IPS-15b (cell line): ENCODE measurements at regions not wholly inside any gene's neighbourhood (a gene's known extent, or its start where the extent isn't known, plus 50 kb on each side); places are given as distances from the start of the nearest gene placed in this dataset.

Source experiments
- H3K27me3 ChIP-seq: one replicate; pipeline ENCODE4 v1.6.1; 2013; ENCODE audit warnings: low read length; ENCODE audit not compliant: control insufficient read depth, insufficient read depth
- H3K36me3 ChIP-seq: one replicate; pipeline ENCODE4 v1.6.1; 2013; ENCODE audit warnings: low read length; ENCODE audit not compliant: control insufficient read depth, insufficient read depth
- H3K4me1 ChIP-seq: one replicate; pipeline ENCODE4 v1.6.1; 2013; ENCODE audit warnings: mild to moderate bottlenecking, low read length; ENCODE audit not compliant: control insufficient read depth, insufficient read depth
- H3K4me3 ChIP-seq: one replicate; pipeline ENCODE4 v1.5.1; 2013; ENCODE audit warnings: low read depth, low read length
- H3K9ac ChIP-seq: one replicate; pipeline ENCODE4 v1.6.1; 2013; ENCODE audit warnings: low read depth, mild to moderate bottlenecking, low read length
- H3K9me3 ChIP-seq: one replicate; pipeline ENCODE4 v1.6.1; 2013; ENCODE audit warnings: mild to moderate bottlenecking, low read length; ENCODE audit not compliant: control insufficient read depth, insufficient read depth

DNA sequence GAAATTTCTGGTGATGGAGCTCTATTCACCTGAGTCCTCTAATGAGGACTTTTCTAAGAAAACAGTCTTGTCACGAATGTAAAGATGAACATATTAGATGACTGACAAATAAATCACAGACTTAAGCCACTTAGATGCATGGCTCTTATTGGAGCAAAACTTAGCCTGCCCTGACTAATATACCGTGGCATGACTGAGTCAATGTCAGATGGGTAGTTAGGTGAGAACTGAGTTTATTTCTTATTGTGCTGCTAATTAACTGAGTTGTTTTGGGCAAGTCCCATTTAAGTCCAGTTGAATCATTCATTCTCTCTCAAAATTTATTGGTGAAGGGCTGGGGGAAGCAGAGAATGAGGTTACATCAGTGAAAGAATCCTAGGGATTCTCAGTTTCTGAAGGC, 459.8 kb downstream of the MCTP2 start:
- Histone ChIP-seq H3K4me1 (no peaks in the 10 kb centered on the region), H3K27me3 (no peaks in the 10 kb centered on the region), H3K4me3 (no peak overlapping the region), H3K36me3 (no peaks in the 10 kb centered on the region), H3K9me3 (no peaks in the 10 kb centered on the region), H3K9ac (no peak overlapping the region)

GRCh38 chr15:94692710-94693109, 461.3 kb downstream of the MCTP2 start:
- no peaks in the 10 kb centered on the region for H3K9me3 ChIP-seq
- no peak overlapping the region for H3K9ac ChIP-seq
- no peaks in the 10 kb centered on the region for H3K4me1 ChIP-seq
- no peak overlapping the region for H3K4me3 ChIP-seq
- H3K36me3 ChIP-seq: no peaks in the 10 kb centered on the region
- no peaks in the 10 kb centered on the region for H3K27me3 ChIP-seq

- no peaks in the 10 kb centered on the region for H3K9me3 ChIP-seq
- H3K4me1 ChIP-seq: no peaks in the 10 kb centered on the region
- no peak overlapping the region for H3K4me3 ChIP-seq
- no peaks in the 10 kb centered on the region for H3K27me3 ChIP-seq
- H3K36me3 ChIP-seq: no peaks in the 10 kb centered on the region
- no peak overlapping the region for H3K9ac ChIP-seq
These were observed 468.9 kb downstream of the MCTP2 start for GRCh38 chr15:94700211-94700610.

DNA sequence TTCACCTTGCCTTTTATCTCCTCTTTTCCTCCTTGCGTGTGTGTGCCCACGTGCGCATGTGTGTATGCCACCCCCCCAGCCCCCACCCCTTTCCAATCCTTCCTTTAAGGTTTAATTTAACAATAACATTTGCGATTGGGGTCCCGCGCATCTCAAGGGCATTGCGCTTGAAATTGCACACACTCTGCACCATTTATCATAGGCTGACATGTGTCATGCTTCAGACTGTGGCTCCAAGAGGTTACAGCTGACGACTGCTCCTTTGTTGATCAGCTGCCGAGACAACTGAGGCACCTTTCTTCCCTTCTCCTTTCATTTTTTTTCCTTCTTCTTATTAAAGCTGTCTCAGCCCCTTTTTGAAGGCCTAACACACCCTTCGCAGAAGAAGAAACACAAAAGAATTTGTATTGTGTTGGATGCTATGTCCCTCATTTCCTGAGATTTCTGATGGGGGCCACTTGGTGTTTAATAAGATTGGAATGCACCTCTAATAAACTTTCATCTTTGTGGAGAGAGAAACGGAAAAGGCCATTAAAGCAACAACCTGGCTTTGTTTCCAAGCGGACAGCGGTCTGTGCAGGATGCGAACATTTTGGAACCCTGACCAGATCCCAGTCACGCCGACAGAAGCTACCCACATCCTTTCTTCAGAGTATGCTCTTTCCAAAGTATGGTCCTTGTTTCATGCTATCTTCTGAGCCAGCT, 470.1 kb downstream of the MCTP2 start:
- Histone ChIP-seq H3K4me1 (no peaks in the 10 kb centered on the region), H3K9me3 (no peaks in the 10 kb centered on the region), H3K4me3 (no peak overlapping the region), H3K36me3 (no peaks in the 10 kb centered on the region), H3K27me3 (no peaks in the 10 kb centered on the region), H3K9ac (no peak overlapping the region)

- Histone ChIP-seq H3K4me3 (no peak overlapping the region), H3K4me1 (no peaks in the 10 kb centered on the region), H3K27me3 (no peaks in the 10 kb centered on the region), H3K9ac (no peak overlapping the region), H3K9me3 (no peaks in the 10 kb centered on the region), H3K36me3 (no peaks in the 10 kb centered on the region)
These were observed 472.2 kb downstream of the MCTP2 start for GRCh38 chr15:94703596-94703995.

- Histone ChIP-seq H3K9me3 (no peaks in the 10 kb centered on the region), H3K4me3 (no peak overlapping the region), H3K9ac (no peak overlapping the region), H3K4me1 (no peaks in the 10 kb centered on the region), H3K27me3 (no peaks in the 10 kb centered on the region), H3K36me3 (no peaks in the 10 kb centered on the region)
These were observed 473.1 kb downstream of the MCTP2 start for GRCh38 chr15:94704421-94704820.

DNA sequence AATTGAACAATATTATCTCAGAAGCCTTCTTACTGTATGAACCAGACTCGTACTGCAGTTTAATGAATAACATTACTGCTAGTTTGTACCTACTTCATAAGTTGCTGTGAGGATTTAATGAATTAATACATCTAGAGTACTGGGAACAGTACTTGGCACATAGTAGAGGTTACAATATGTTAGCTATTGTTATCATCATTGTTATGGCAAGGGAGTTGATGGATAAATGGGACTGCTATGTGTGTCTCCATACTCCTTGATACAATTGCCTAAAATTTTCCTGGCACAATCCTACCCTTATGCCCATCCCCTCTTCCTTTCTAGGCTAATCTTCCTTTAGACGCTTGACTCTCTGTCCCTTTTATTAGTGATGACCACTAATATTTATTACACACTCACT, 473.6 kb downstream of the MCTP2 start:
- no peaks in the 10 kb centered on the region for H3K9me3 ChIP-seq
- H3K4me1 ChIP-seq: no peaks in the 10 kb centered on the region
- no peak overlapping the region for H3K9ac ChIP-seq
- no peaks in the 10 kb centered on the region for H3K27me3 ChIP-seq
- no peak overlapping the region for H3K4me3 ChIP-seq
- no peaks in the 10 kb centered on the region for H3K36me3 ChIP-seq

GRCh38 chr15:94709319-94709718, 478.0 kb downstream of the MCTP2 start:
- no peak overlapping the region for H3K9ac ChIP-seq
- no peaks in the 10 kb centered on the region for H3K27me3 ChIP-seq
- no peaks in the 10 kb centered on the region for H3K9me3 ChIP-seq
- no peaks in the 10 kb centered on the region for H3K4me1 ChIP-seq
- no peaks in the 10 kb centered on the region for H3K36me3 ChIP-seq
- no peak overlapping the region for H3K4me3 ChIP-seq

DNA sequence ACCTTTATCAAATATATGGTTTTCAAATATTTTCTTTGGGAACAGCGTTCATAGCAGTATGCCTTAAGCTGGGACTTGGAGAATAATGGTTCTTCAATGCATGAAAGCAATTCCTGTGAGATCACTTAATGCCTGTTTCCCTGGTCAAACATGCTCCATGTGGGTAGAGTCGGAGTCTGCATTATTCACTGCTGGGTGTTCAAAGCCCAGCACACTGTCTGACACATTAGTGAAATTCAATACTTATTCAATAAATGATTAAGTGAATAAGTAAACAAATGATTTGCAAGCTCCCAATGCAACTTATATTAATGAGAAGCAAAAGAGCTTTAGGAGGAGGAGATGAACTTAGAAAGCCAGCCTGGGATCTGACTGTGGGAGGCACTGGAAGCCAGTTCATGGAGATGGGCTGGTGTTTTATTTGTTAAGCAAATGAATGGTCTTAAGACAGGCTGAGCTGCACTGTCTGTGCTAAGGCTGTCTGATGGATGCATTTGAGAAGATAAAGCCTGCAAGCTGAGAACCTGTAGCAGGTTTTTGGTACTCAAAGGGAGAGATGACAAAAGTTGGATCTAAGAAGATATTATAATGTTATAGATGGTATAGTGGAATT, 490.8 kb downstream of the MCTP2 start:
- H3K4me3 ChIP-seq: no peak overlapping the region
- no peaks in the 10 kb centered on the region for H3K9me3 ChIP-seq
- no peaks in the 10 kb centered on the region for H3K27me3 ChIP-seq
- H3K9ac ChIP-seq: no peak overlapping the region
- no peaks in the 10 kb centered on the region for H3K36me3 ChIP-seq
- H3K4me1 ChIP-seq: peaks cover 4% of the 10 kb centered on the region

GRCh38 chr15:94723801-94724200, 492.4 kb downstream of the MCTP2 start:
- Histone ChIP-seq H3K4me1 (peaks cover 4% of the 10 kb centered on the region), H3K36me3 (no peaks in the 10 kb centered on the region), H3K4me3 (no peak overlapping the region), H3K9ac (no peak overlapping the region), H3K9me3 (no peaks in the 10 kb centered on the region), H3K27me3 (no peaks in the 10 kb centered on the region)

DNA sequence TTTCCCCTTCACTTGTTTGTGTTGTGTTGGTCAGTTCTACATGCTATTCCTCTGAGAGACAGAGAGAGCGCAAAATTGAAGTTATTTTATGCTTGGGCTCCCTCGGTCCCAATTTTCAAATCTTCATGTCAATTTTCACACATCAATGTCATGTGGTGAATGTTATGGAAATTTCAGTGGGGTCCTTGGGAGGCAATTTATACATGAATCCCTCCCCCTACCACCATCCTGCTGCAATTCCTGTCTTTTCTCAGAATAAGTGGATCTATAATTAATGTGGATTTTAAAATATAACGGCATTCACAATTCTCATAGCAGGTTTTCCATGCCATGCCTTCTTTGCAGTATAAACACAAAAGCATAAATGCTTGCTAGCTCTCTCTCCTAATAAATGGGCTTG, 499.9 kb downstream of the MCTP2 start:
- Histone ChIP-seq H3K4me1 (no peaks in the 10 kb centered on the region), H3K4me3 (no peak overlapping the region), H3K27me3 (no peaks in the 10 kb centered on the region), H3K9me3 (no peaks in the 10 kb centered on the region), H3K9ac (no peak overlapping the region), H3K36me3 (no peaks in the 10 kb centered on the region)

- no peaks in the 10 kb centered on the region for H3K4me1 ChIP-seq
- no peaks in the 10 kb centered on the region for H3K36me3 ChIP-seq
- no peak overlapping the region for H3K9ac ChIP-seq
- H3K27me3 ChIP-seq: no peaks in the 10 kb centered on the region
- H3K9me3 ChIP-seq: no peaks in the 10 kb centered on the region
- no peak overlapping the region for H3K4me3 ChIP-seq
These were observed 503.1 kb downstream of the MCTP2 start for GRCh38 chr15:94734460-94734859.
